HEK293 (cell line): ENCODE measurements at regions not wholly inside any gene's neighbourhood (a gene's known extent, or its start where the extent isn't known, plus 50 kb on each side); places are given as distances from the start of the nearest gene placed in this dataset.

Experiments used
- CTCF ChIA-PET: fragments of 350-600 bp; formaldehyde crosslinking; extraction: SDS; loops from one replicate; lab custom pipeline; 2021; ENCODE audit warnings: antibody characterized with exemption; lab: Yijun Ruan, JAX
- POLR2A ChIA-PET: fragments of 300-600 bp; formaldehyde crosslinking; extraction: SDS; loops from one replicate; lab custom pipeline; 2020; ENCODE audit warnings: antibody characterized with exemption, inconsistent platforms; lab: Yijun Ruan, JAX
- H3K27ac ChIP-seq: fragments of 200-500 bp; sonication (Bioruptor generic); 2 replicates; pipeline ENCODE4 v1.5.1; 2014; ENCODE audit warnings: low read depth, low read length, control low read depth, inconsistent platforms; ENCODE audit errors: extremely low read depth
- H3K36me3 ChIP-seq, 2 experiments: fragments of 200-500 bp in 1 of 2; sonication (Bioruptor generic) in 1 of 2; 1 replicate in 1 of 2; 2 replicates in 1 of 2; pipeline ENCODE4 v1.5.1; 2014 to 2017; ENCODE audit warnings: inconsistent platforms in 2 of 2, low read length in 2 of 2; ENCODE audit not compliant: control insufficient read depth in 2 of 2, insufficient read depth in 1 of 2
- H3K4me1 ChIP-seq: fragments of 200-500 bp; sonication (Bioruptor generic); 2 replicates; pipeline ENCODE4 v1.5.1; 2014; ENCODE audit warnings: mild to moderate bottlenecking, low read length, inconsistent platforms; ENCODE audit not compliant: control insufficient read depth, insufficient read depth
- H3K4me3 ChIP-seq: 2 replicates; pipeline ENCODE4 v1.5.1; 2011; ENCODE audit warnings: low read depth, mild to moderate bottlenecking, control low read depth, low read length, moderate library complexity
- H3K9me3 ChIP-seq: fragments of 200-500 bp; sonication (Bioruptor generic); 2 replicates; pipeline ENCODE4 v1.5.1; 2014; ENCODE audit warnings: low read depth, low read length, inconsistent platforms; ENCODE audit not compliant: control insufficient read depth, insufficient read depth
- GLI4 ChIP-seq: fragments of 450-650 bp; formaldehyde crosslinking; IDR thresholded peaks from 2 replicates; pipeline ENCODE4 v1.5.1; 2016; ENCODE audit warnings: missing biosample characterization, missing genetic modification characterization
- HOXA7 ChIP-seq: sonication (generic); formaldehyde crosslinking; IDR thresholded peaks from 2 replicates; pipeline ENCODE4 v1.8.1; 2022; ENCODE audit warnings: missing genetic modification reagents, borderline replicate concordance
- KLF1 ChIP-seq: fragments of 450-650 bp; formaldehyde crosslinking; IDR thresholded peaks from 2 replicates; pipeline ENCODE4 v1.5.1; 2016; ENCODE audit warnings: missing biosample characterization, missing genetic modification characterization
- KLF16 ChIP-seq: fragments of 450-650 bp; formaldehyde crosslinking; IDR thresholded peaks from 2 replicates; pipeline ENCODE4 v1.5.1; 2017; ENCODE audit warnings: missing biosample characterization, missing genetic modification characterization
- KLF17 ChIP-seq: fragments of 450-650 bp; formaldehyde crosslinking; IDR thresholded peaks from 2 replicates; pipeline ENCODE4 v1.5.1; 2016; ENCODE audit warnings: missing biosample characterization, missing genetic modification characterization
- OSR2 ChIP-seq: fragments of 450-650 bp; formaldehyde crosslinking; IDR thresholded peaks from 2 replicates; pipeline ENCODE4 v1.5.1; 2016; ENCODE audit warnings: missing biosample characterization, missing genetic modification characterization
- OVOL3 ChIP-seq: fragments of 450-650 bp; formaldehyde crosslinking; IDR thresholded peaks from 2 replicates; pipeline ENCODE4 v1.5.1; 2016; ENCODE audit warnings: missing biosample characterization, missing genetic modification characterization
- PATZ1 ChIP-seq: fragments of 450-650 bp; formaldehyde crosslinking; IDR thresholded peaks from 2 replicates; pipeline ENCODE4 v1.5.1; 2016; ENCODE audit warnings: missing biosample characterization, missing genetic modification characterization
- REPIN1 ChIP-seq: fragments of 450-650 bp; formaldehyde crosslinking; IDR thresholded peaks from 2 replicates; pipeline ENCODE4 v1.5.1; 2017; ENCODE audit warnings: missing biosample characterization, missing genetic modification characterization, low read depth
- ZNF16 ChIP-seq: fragments of 450-650 bp; formaldehyde crosslinking; IDR thresholded peaks from 2 replicates; pipeline ENCODE4 v1.5.1; 2016; ENCODE audit warnings: low read depth, missing biosample characterization, missing genetic modification characterization
- ZNF248 ChIP-seq: fragments of 450-650 bp; formaldehyde crosslinking; IDR thresholded peaks from 2 replicates; pipeline ENCODE4 v1.5.1; 2017; ENCODE audit warnings: missing biosample characterization, missing genetic modification characterization
- ZNF266 ChIP-seq: fragments of 450-650 bp; formaldehyde crosslinking; IDR thresholded peaks from 2 replicates; pipeline ENCODE4 v1.5.1; 2016; ENCODE audit warnings: missing biosample characterization, missing genetic modification characterization, low read depth
- ZNF335 ChIP-seq: fragments of 450-650 bp; formaldehyde crosslinking; conservative IDR thresholded peaks from 2 replicates; pipeline ENCODE4 v1.5.1; 2016; ENCODE audit warnings: missing biosample characterization, missing genetic modification characterization
- ZNF391 ChIP-seq: fragments of 450-650 bp; formaldehyde crosslinking; IDR thresholded peaks from 2 replicates; pipeline ENCODE4 v1.5.1; 2016; ENCODE audit warnings: low read depth, missing biosample characterization, missing genetic modification characterization, borderline replicate concordance
- ZNF544 ChIP-seq: fragments of 450-650 bp; formaldehyde crosslinking; IDR thresholded peaks from 2 replicates; pipeline ENCODE4 v1.5.0; 2017; ENCODE audit warnings: missing biosample characterization, missing genetic modification characterization
- ZNF580 ChIP-seq: fragments of 450-650 bp; formaldehyde crosslinking; IDR thresholded peaks from 2 replicates; pipeline ENCODE4 v1.5.1; 2016; ENCODE audit warnings: missing biosample characterization, missing genetic modification characterization
- ZNF629 ChIP-seq: fragments of 450-650 bp; formaldehyde crosslinking; IDR thresholded peaks from 2 replicates; pipeline ENCODE4 v1.5.1; 2017; ENCODE audit warnings: missing biosample characterization, missing genetic modification characterization
- ZNF639 ChIP-seq: fragments of 450-650 bp; formaldehyde crosslinking; IDR thresholded peaks from 2 replicates; pipeline ENCODE4 v1.5.1; 2016; ENCODE audit warnings: missing biosample characterization, missing genetic modification characterization
- ZNF747 ChIP-seq: fragments of 450-650 bp; formaldehyde crosslinking; IDR thresholded peaks from 2 replicates; pipeline ENCODE4 v1.5.1; 2016; ENCODE audit warnings: missing biosample characterization, missing genetic modification characterization
- ZNF777 ChIP-seq: fragments of 450-650 bp; formaldehyde crosslinking; IDR thresholded peaks from 2 replicates; pipeline ENCODE4 v1.5.1; 2017; ENCODE audit warnings: missing biosample characterization, missing genetic modification characterization, borderline replicate concordance
- ZNF792 ChIP-seq: fragments of 450-650 bp; formaldehyde crosslinking; IDR thresholded peaks from 2 replicates; pipeline ENCODE4 v1.5.1; 2016; ENCODE audit warnings: missing biosample characterization, missing genetic modification characterization
- ZNF830 ChIP-seq: fragments of 450-650 bp; IDR thresholded peaks from 2 replicates; pipeline ENCODE4 v1.5.0; 2018; ENCODE audit warnings: missing biosample characterization, missing genetic modification characterization, low read depth, mild to moderate bottlenecking, moderate library complexity
- ZSCAN18 ChIP-seq: fragments of 450-650 bp; formaldehyde crosslinking; IDR thresholded peaks from 2 replicates; pipeline ENCODE4 v1.5.1; 2016; ENCODE audit warnings: missing biosample characterization, missing genetic modification characterization
- ZXDB ChIP-seq: fragments of 450-650 bp; formaldehyde crosslinking; IDR thresholded peaks from 2 replicates; pipeline ENCODE4 v1.5.1; 2016; ENCODE audit warnings: missing biosample characterization, missing genetic modification characterization

- Histone ChIP-seq H3K27ac (no peak overlapping the region), H3K4me1 (no peaks in the 10 kb centered on the region), H3K4me3 (no peak overlapping the region), H3K9me3 (no peaks in the 10 kb centered on the region), H3K36me3 (no peaks in the 10 kb centered on the region)
- POLR2A ChIA-PET = no interaction called here
- CTCF ChIA-PET = interaction anchor here (0.8 to 2.8 kb wide), 3 partner anchors 16 to 217 kb away, joined by 3 to 11 read pairs (median 4); no protein-coding TSS in a partner anchor
- no peak for TF ChIP-seq ZXDB (tag by site-specific recombination)
- TF ChIP-seq ZNF629 (tag by site-specific recombination) = no peak
- no peak for TF ChIP-seq ZNF335
- no peak for TF ChIP-seq HOXA7
- TF ChIP-seq ZNF639 (tag by site-specific recombination) = no peak
- TF ChIP-seq ZSCAN18 = no peak
- no peak for TF ChIP-seq GLI4 (tag by site-specific recombination)
- no peak for TF ChIP-seq ZNF830 (tag by site-specific recombination)
- TF ChIP-seq ZNF777 (tag by site-specific recombination) = no peak
These were observed 83.3 kb upstream of the TNFAIP3 start for GRCh38 chr6:137783710-137784109.

GRCh38 chr6:137784583-137784982, 82.5 kb upstream of the TNFAIP3 start:
- H3K4me1 ChIP-seq = no peaks in the 10 kb centered on the region
- CTCF ChIA-PET = interaction anchor here (0.6 to 2.8 kb wide), 3 partner anchors 15 to 588 kb away, joined by 3 to 11 read pairs (median 3); no protein-coding TSS in a partner anchor

More at GRCh38 chr6:137784583-137784982, 82.5 kb upstream of the TNFAIP3 start:
- POLR2A ChIA-PET = no interaction called here
- Histone ChIP-seq H3K4me3 (no peak overlapping the region), H3K9me3 (no peaks in the 10 kb centered on the region), H3K27ac (no peak overlapping the region), H3K36me3 (no peaks in the 10 kb centered on the region)
- TF ChIP-seq ZNF777 (tag by site-specific recombination) (no peak), REPIN1 (tag by site-specific recombination) (no peak), ZNF391 (no peak), ZNF248 (tag by site-specific recombination) (no peak), ZNF792 (no peak), ZNF830 (tag by site-specific recombination) (no peak), ZNF580 (tag by site-specific recombination) (no peak), OVOL3 (tag by site-specific recombination) (no peak), KLF16 (tag by site-specific recombination) (no peak), ZNF747 (no peak), PATZ1 (no peak), ZNF16 (no peak), KLF1 (tag by site-specific recombination) (no peak), OSR2 (tag by site-specific recombination) (no peak), KLF17 (tag by site-specific recombination) (no peak), ZNF544 (tag by site-specific recombination) (no peak), ZNF266 (tag by site-specific recombination) (no peak)
